ENCODE measurements at regions not wholly inside any gene's neighbourhood (a gene's known extent, or its start where the extent isn't known, plus 50 kb on each side); places are given as distances from the start of the nearest gene placed in this dataset.

GRCh38 chr5:164220522-164220921 lies 715.1 kb downstream of the MAT2B start:
- H3K9ac ChIP-seq (replicated peaks; ENCODE audit: extremely low read depth, insufficient read depth, low read length) = no peak overlapping the region
- H3K4me2 ChIP-seq (ENCODE audit: insufficient read depth, low read length) = no peak overlapping the region
- CTCF ChIA-PET = no interaction called here
- FAIRE-seq = no peak
- H3K9me1 ChIP-seq (replicated peaks; ENCODE audit: control insufficient read depth, extremely low read depth, insufficient read depth, low read length) = no peaks in the 10 kb centered on the region
- intact Hi-C loops (cut with micrococcal nuclease) (no loop called here), dilution Hi-C loops (cut with MboI; ENCODE audit: extremely low pct_ligation_motif_present, low sequenced_read_pairs) (no loop called here)
- POLR2A ChIA-PET = no interaction called here
- no peaks in the 10 kb centered on the region for H3K9me3 ChIP-seq (replicated peaks; ENCODE audit: control insufficient read depth, insufficient read depth, low read length)
- no peak overlapping the region for H3K4me3 ChIP-seq (replicated peaks in 1 of 3; ENCODE audit: insufficient read depth in 1 of 3, low read depth in 1 of 3, low read length in 3 of 3)
- no TSS peak for BruUV-seq (replicated peaks)
- DNase-seq (ENCODE audit: low read depth, low spot score) = no peak
- H4K20me1 ChIP-seq (replicated peaks; ENCODE audit: control insufficient read depth, extremely low read depth, insufficient read depth, low read length) = no peaks in the 10 kb centered on the region
- TF ChIP-seq EZH2 (IDR thresholded peaks at IDR 0.05; ENCODE audit: borderline replicate concordance, low read depth, low read length, severe bottlenecking) (no peak), FOS (IDR thresholded peaks at IDR 0.05; ENCODE audit: borderline replicate concordance, insufficient read depth, low read length) (no peak), CTCF (IDR thresholded peaks at IDR 0.05; ENCODE audit: extremely low read depth in 1 of 2, insufficient read depth in 1 of 2, low read depth in 1 of 2, low read length in 2 of 2) (no peak), POLR2A (IDR thresholded peaks at IDR 0.05; ENCODE audit: low read depth, low read length) (no peak), MAX (IDR thresholded peaks at IDR 0.05; ENCODE audit: insufficient read depth, insufficient read length) (no peak), JUN (IDR thresholded peaks at IDR 0.05; ENCODE audit: borderline replicate concordance, insufficient read depth, insufficient read length, low read depth) (no peak), GATA2 (IDR thresholded peaks at IDR 0.05; ENCODE audit: insufficient read depth, insufficient read length, low read depth, low read length) (no peak), POLR2AphosphoS5 (IDR thresholded peaks at IDR 0.05; ENCODE audit: insufficient read depth, low read depth, low read length) (no peak), MYC (IDR thresholded peaks at IDR 0.05; ENCODE audit: low read depth, low read length) (no peak)
- H3K36me3 ChIP-seq (ENCODE audit: control insufficient read depth in 2 of 2, extremely low read depth in 1 of 2, insufficient read depth in 2 of 2, low read length in 2 of 2) = no peaks in the 10 kb centered on the region
- no peaks in the 10 kb centered on the region for H3K27me3 ChIP-seq (ENCODE audit: control insufficient read depth in 2 of 2, insufficient read depth in 2 of 2, low read length in 2 of 2)
- no peaks in the 10 kb centered on the region for H3K4me1 ChIP-seq (ENCODE audit: control insufficient read depth, extremely low read depth, insufficient read depth, low read length)
- no peaks in the 10 kb centered on the region for H3K79me2 ChIP-seq (ENCODE audit: control insufficient read depth, insufficient read depth, low read length)
- no peak overlapping the region for H3K27ac ChIP-seq (ENCODE audit: insufficient read depth, low read depth, low read length)
- no peak overlapping the region for H2AFZ ChIP-seq (ENCODE audit: low read depth, low read length)

Measured in endothelial cell of umbilical vein (primary cell).